HL-60 (cell line): ENCODE measurements at regions not wholly inside any gene's neighbourhood (a gene's known extent, or its start where the extent isn't known, plus 50 kb on each side); places are given as distances from the start of the nearest gene placed in this dataset.

Experiments
- TF ChIP-seq, protein P1 (sequence below): IDR thresholded peaks from one replicate; pipeline ENCODE4 v1.5.1; 2011; ENCODE audit warnings: low read length, control low read depth, inconsistent platforms; ENCODE audit not compliant: insufficient read depth
- TF ChIP-seq, protein P2 (sequence below): IDR thresholded peaks from 2 replicates; pipeline ENCODE4 v1.6.1; 2012; ENCODE audit warnings: low read depth; ENCODE audit not compliant: insufficient replicate concordance

DNA sequence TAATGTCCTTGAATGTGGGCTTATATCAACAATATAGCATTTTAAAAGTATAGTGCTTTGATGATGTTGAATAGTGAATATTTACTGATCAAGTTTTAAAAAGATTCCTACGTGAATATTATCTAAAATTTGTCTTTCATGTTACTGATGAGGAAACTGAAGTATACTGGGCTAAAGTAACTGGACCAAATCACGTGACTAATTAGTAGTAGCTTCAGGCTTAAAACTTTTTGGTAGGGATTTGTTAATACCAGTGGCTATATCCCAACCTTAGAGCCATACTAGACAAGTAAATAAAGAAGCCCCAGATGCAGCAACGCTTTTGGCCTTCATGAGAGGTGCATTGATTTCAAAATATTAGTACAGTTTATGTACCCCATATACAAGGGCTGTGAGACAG is 152.1 kb upstream of the EDIL3 start:
- TF ChIP-seq, protein P1, sequence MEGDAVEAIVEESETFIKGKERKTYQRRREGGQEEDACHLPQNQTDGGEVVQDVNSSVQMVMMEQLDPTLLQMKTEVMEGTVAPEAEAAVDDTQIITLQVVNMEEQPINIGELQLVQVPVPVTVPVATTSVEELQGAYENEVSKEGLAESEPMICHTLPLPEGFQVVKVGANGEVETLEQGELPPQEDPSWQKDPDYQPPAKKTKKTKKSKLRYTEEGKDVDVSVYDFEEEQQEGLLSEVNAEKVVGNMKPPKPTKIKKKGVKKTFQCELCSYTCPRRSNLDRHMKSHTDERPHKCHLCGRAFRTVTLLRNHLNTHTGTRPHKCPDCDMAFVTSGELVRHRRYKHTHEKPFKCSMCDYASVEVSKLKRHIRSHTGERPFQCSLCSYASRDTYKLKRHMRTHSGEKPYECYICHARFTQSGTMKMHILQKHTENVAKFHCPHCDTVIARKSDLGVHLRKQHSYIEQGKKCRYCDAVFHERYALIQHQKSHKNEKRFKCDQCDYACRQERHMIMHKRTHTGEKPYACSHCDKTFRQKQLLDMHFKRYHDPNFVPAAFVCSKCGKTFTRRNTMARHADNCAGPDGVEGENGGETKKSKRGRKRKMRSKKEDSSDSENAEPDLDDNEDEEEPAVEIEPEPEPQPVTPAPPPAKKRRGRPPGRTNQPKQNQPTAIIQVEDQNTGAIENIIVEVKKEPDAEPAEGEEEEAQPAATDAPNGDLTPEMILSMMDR = no peak
- TF ChIP-seq, protein P2, sequence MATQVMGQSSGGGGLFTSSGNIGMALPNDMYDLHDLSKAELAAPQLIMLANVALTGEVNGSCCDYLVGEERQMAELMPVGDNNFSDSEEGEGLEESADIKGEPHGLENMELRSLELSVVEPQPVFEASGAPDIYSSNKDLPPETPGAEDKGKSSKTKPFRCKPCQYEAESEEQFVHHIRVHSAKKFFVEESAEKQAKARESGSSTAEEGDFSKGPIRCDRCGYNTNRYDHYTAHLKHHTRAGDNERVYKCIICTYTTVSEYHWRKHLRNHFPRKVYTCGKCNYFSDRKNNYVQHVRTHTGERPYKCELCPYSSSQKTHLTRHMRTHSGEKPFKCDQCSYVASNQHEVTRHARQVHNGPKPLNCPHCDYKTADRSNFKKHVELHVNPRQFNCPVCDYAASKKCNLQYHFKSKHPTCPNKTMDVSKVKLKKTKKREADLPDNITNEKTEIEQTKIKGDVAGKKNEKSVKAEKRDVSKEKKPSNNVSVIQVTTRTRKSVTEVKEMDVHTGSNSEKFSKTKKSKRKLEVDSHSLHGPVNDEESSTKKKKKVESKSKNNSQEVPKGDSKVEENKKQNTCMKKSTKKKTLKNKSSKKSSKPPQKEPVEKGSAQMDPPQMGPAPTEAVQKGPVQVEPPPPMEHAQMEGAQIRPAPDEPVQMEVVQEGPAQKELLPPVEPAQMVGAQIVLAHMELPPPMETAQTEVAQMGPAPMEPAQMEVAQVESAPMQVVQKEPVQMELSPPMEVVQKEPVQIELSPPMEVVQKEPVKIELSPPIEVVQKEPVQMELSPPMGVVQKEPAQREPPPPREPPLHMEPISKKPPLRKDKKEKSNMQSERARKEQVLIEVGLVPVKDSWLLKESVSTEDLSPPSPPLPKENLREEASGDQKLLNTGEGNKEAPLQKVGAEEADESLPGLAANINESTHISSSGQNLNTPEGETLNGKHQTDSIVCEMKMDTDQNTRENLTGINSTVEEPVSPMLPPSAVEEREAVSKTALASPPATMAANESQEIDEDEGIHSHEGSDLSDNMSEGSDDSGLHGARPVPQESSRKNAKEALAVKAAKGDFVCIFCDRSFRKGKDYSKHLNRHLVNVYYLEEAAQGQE = no peak
